ENCODE measurements at regions not wholly inside any gene's neighbourhood (a gene's known extent, or its start where the extent isn't known, plus 50 kb on each side); places are given as distances from the start of the nearest gene placed in this dataset.
"Not testable (repeated sequence)": the region's sequence is repeated elsewhere in the genome, so short reads cannot be mapped to it uniquely, and the experiment has no call there.

GRCh38 chr2:65604246-65604645 lies 171.8 kb upstream of the SPRED2 start:
- no peaks in the 10 kb centered on the region for H3K36me3 ChIP-seq (ENCODE audit: insufficient read depth, low read length)
- H4K20me1 ChIP-seq (ENCODE audit: insufficient read depth, low read length), result no peaks in the 10 kb centered on the region
- no peaks in the 10 kb centered on the region for H3K4me1 ChIP-seq (ENCODE audit: insufficient read depth, low read length)
- ATAC-seq (ENCODE audit: insufficient read depth, low read depth), result no peak
- H3K27ac ChIP-seq (ENCODE audit: low read length), result no peak overlapping the region
- no peak overlapping the region for H2AFZ ChIP-seq (ENCODE audit: low read depth, low read length)
- no peak for DNase-seq
- no peak overlapping the region for H3K4me2 ChIP-seq (ENCODE audit: insufficient read depth, low read length)
- H3K4me3 ChIP-seq (ENCODE audit: low read depth in 1 of 2, low read length in 2 of 2), result no peak overlapping the region
- no peaks in the 10 kb centered on the region for H3K79me2 ChIP-seq (ENCODE audit: insufficient read depth, low read length)
- peaks cover 11% of the 10 kb centered on the region for H3K27me3 ChIP-seq (ENCODE audit: insufficient read depth, low read length, poor library complexity)
- TF ChIP-seq EZH2 (IDR thresholded peaks at IDR 0.05; ENCODE audit: borderline replicate concordance, low read depth, low read length, severe bottlenecking), result no peak
- no peak for TF ChIP-seq CTCF (IDR thresholded peaks at IDR 0.05; ENCODE audit: borderline replicate concordance, extremely low read depth, low read length, poor library complexity, severe bottlenecking)
- H3K9me3 ChIP-seq (ENCODE audit: insufficient read depth, low read length, severe bottlenecking), result no peaks in the 10 kb centered on the region
- H3K9ac ChIP-seq (ENCODE audit: low read depth, low read length), result no peak overlapping the region

- H3K4me3 ChIP-seq (ENCODE audit: low read depth in 1 of 2, low read length in 2 of 2), result no peak overlapping the region
- ATAC-seq (ENCODE audit: insufficient read depth, low read depth), result no peak
- H2AFZ ChIP-seq (ENCODE audit: low read depth, low read length), result no peak overlapping the region
- H3K9ac ChIP-seq (ENCODE audit: low read depth, low read length), result no peak overlapping the region
- no peak overlapping the region for H3K27ac ChIP-seq (ENCODE audit: low read length)
- no peaks in the 10 kb centered on the region for H3K79me2 ChIP-seq (ENCODE audit: insufficient read depth, low read length)
- no peaks in the 10 kb centered on the region for H4K20me1 ChIP-seq (ENCODE audit: insufficient read depth, low read length)
- H3K36me3 ChIP-seq (ENCODE audit: insufficient read depth, low read length), result no peaks in the 10 kb centered on the region
- no peaks in the 10 kb centered on the region for H3K9me3 ChIP-seq (ENCODE audit: insufficient read depth, low read length, severe bottlenecking)
- peaks cover 7% of the 10 kb centered on the region for H3K27me3 ChIP-seq (ENCODE audit: insufficient read depth, low read length, poor library complexity)
- no peaks in the 10 kb centered on the region for H3K4me1 ChIP-seq (ENCODE audit: insufficient read depth, low read length)
- no peak overlapping the region for H3K4me2 ChIP-seq (ENCODE audit: insufficient read depth, low read length)
- TF ChIP-seq CTCF (IDR thresholded peaks at IDR 0.05; ENCODE audit: borderline replicate concordance, extremely low read depth, low read length, poor library complexity, severe bottlenecking) (no peak), EZH2 (IDR thresholded peaks at IDR 0.05; ENCODE audit: borderline replicate concordance, low read depth, low read length, severe bottlenecking) (no peak)
- DNase-seq, result no peak
Measured at GRCh38 chr2:65602603-65603235, 170.3 kb upstream of the SPRED2 start.

- H3K9me3 ChIP-seq (ENCODE audit: insufficient read depth, low read length, severe bottlenecking); ATAC-seq (ENCODE audit: insufficient read depth, low read depth); H3K27ac ChIP-seq (ENCODE audit: low read length); H3K27me3 ChIP-seq (ENCODE audit: insufficient read depth, low read length, poor library complexity); DNase-seq; H3K4me1 ChIP-seq (ENCODE audit: insufficient read depth, low read length); H3K9ac ChIP-seq (ENCODE audit: low read depth, low read length); H3K36me3 ChIP-seq (ENCODE audit: insufficient read depth, low read length); H3K79me2 ChIP-seq (ENCODE audit: insufficient read depth, low read length); H2AFZ ChIP-seq (ENCODE audit: low read depth, low read length); H3K4me3 ChIP-seq (ENCODE audit: low read depth in 1 of 2, low read length in 2 of 2); H3K4me2 ChIP-seq (ENCODE audit: insufficient read depth, low read length); H4K20me1 ChIP-seq (ENCODE audit: insufficient read depth, low read length): not testable (repeated sequence)
Measured at GRCh38 chr2:65600871-65601270, 168.5 kb upstream of the SPRED2 start.

- DNase-seq; H3K4me2 ChIP-seq (ENCODE audit: insufficient read depth, low read length); H2AFZ ChIP-seq (ENCODE audit: low read depth, low read length); H3K9me3 ChIP-seq (ENCODE audit: insufficient read depth, low read length, severe bottlenecking); H3K36me3 ChIP-seq (ENCODE audit: insufficient read depth, low read length); ATAC-seq (ENCODE audit: insufficient read depth, low read depth); H3K9ac ChIP-seq (ENCODE audit: low read depth, low read length); H3K4me3 ChIP-seq (ENCODE audit: low read depth in 1 of 2, low read length in 2 of 2); H3K27me3 ChIP-seq (ENCODE audit: insufficient read depth, low read length, poor library complexity); H3K4me1 ChIP-seq (ENCODE audit: insufficient read depth, low read length); H3K79me2 ChIP-seq (ENCODE audit: insufficient read depth, low read length); H4K20me1 ChIP-seq (ENCODE audit: insufficient read depth, low read length); H3K27ac ChIP-seq (ENCODE audit: low read length): not testable (repeated sequence)
Measured at GRCh38 chr2:65600351-65600750, 168.0 kb upstream of the SPRED2 start.
